Kidney (tissue), 13 donors: ENCODE measurements at regions not wholly inside any gene's neighbourhood (a gene's known extent, or its start where the extent isn't known, plus 50 kb on each side); places are given as distances from the start of the nearest gene placed in this dataset.

ENCODE experiments used
- DNase-seq, 5 donors: peaks; one replicate each; pipeline ENCODE4 v3.0.0-alpha.2; 2013 to 2020
- FAIRE-seq: peaks from 2 replicates; lab custom pipeline; 2012; peaks lifted over from hg19 to GRCh38; lab: Jason Lieb, UNC
- H3K27ac ChIP-seq, 2 donors: one replicate each; pipeline ENCODE4 v1.7.0; 2013; ENCODE audit warnings: low read depth in 2 of 2, low read length in 2 of 2, inconsistent platforms in 1 of 2
- H3K27me3 ChIP-seq: one replicate; pipeline ENCODE4 v1.7.1; 2013; ENCODE audit warnings: low read length, inconsistent platforms; ENCODE audit not compliant: control insufficient read depth, insufficient read depth
- H3K36me3 ChIP-seq, 3 donors: one replicate each; pipeline versions ENCODE4 v1.7.0 to v1.7.1; 2013; ENCODE audit warnings: low read length in 3 of 3, control low read depth in 1 of 3, inconsistent platforms in 1 of 3; ENCODE audit not compliant: insufficient read depth in 3 of 3, control insufficient read depth in 2 of 3
- H3K4me1 ChIP-seq, 3 donors: one replicate each; pipeline versions ENCODE4 v1.7.0 to v1.7.1; 2013; ENCODE audit warnings: low read length in 3 of 3, inconsistent platforms in 1 of 3, low read depth in 1 of 3; ENCODE audit not compliant: control insufficient read depth in 2 of 3, insufficient read depth in 2 of 3
- H3K4me3 ChIP-seq, 3 donors: one replicate each; pipeline versions ENCODE4 v1.7.0 to v1.8.1; 2013; ENCODE audit warnings: low read length in 3 of 3, control low read depth in 1 of 3, inconsistent platforms in 1 of 3
- H3K9ac ChIP-seq, 3 donors: one replicate each; pipeline versions ENCODE4 v1.7.0 to v1.7.1; 2013; ENCODE audit warnings: low read length in 3 of 3, control low read depth in 1 of 3, inconsistent platforms in 1 of 3
- H3K9me3 ChIP-seq, 3 donors: one replicate each; pipeline versions ENCODE4 v1.7.0 to v1.7.1; 2013; ENCODE audit warnings: low read length in 3 of 3, control low read depth in 1 of 3, inconsistent platforms in 1 of 3; ENCODE audit not compliant: control insufficient read depth in 2 of 3, insufficient read depth in 1 of 3
- CTCF ChIP-seq: IDR thresholded peaks from 3 replicates; pipeline ENCODE4 v1.5.1; 2012; ENCODE audit warnings: mild to moderate bottlenecking, moderate library complexity, borderline replicate concordance; ENCODE audit not compliant: insufficient read depth; ENCODE audit errors: extremely low read depth
- intact Hi-C: fragments of 100-400 bp; cut with DNase I; formaldehyde crosslinking; loops from one replicate; pipeline ENCODE4 v1.11.1; 2022
- donor health status: control.
- donor health status: control.
- donor health status: control.
- donor health status: control.
- donor health status: control.
- donor health status: DM: yes; HTN: yes; CAD: no.
- donor health status: Normal renal cell carcinoma (clear cell type).

DNA sequence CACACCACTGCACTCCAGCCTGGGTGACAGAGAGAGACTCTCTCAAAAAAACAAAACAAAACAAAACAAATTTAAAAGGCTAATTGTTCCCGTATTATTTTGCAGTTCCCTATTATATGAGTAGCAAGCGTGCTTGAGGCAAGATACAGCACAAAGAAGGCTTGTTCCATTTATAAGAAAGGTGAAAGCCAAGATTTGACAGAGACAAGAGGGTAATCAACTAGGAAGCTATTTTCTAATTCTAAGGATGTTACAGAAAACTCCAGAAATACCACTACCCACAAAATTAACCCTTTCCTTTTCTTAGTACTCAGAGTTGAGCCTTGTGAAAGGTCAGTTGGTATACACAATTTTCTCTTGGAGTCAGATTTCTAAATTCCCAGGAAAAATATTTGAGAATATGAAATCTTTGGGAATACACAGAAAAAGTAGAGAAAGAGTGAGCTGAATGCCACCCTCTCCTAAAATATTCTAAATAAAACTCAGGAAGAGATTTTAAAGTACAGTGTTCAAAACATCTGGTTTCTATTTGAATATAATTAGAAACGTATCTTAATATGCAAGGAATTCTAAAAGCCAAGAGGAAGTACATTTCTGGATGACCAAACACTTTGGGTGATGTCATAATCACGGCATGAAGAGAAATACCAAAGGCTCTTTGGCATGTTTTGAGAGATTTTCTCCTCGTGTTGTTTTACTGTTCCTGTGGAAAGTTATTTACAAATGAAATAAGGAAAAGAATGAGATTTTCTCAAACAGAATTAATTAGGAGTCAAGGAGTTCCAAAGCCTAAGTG is 63.0 kb upstream of the FLT1 start:
- no peak overlapping the region for H3K27ac ChIP-seq
- H3K4me3 ChIP-seq: no peak overlapping the region
- H3K9ac ChIP-seq: no peak overlapping the region
- no peak for TF ChIP-seq CTCF
- peak in 2 of 5 donors; percentile 53 to 66 for DNase-seq
- H3K9me3 ChIP-seq: no peaks in the 10 kb centered on the region
- intact Hi-C loops: no loop called here
- FAIRE-seq: peak; percentile 30
- H3K4me1 ChIP-seq: no peaks in the 10 kb centered on the region
- no peaks in the 10 kb centered on the region for H3K27me3 ChIP-seq
- H3K36me3 ChIP-seq: no peaks in the 10 kb centered on the region

- H3K4me1 ChIP-seq: no peaks in the 10 kb centered on the region
- H3K9me3 ChIP-seq: no peaks in the 10 kb centered on the region
- intact Hi-C loops: no loop called here
- DNase-seq (peak in 2 of 5 donors; percentile 48 to 71), FAIRE-seq (no peak)
- no peak overlapping the region for H3K27ac ChIP-seq
- no peaks in the 10 kb centered on the region for H3K27me3 ChIP-seq
- no peak overlapping the region for H3K9ac ChIP-seq
- no peaks in the 10 kb centered on the region for H3K36me3 ChIP-seq
- no peak for TF ChIP-seq CTCF
- no peak overlapping the region for H3K4me3 ChIP-seq
Observed at GRCh38 chr13:28555096-28555495, 60.2 kb upstream of the FLT1 start.

DNA sequence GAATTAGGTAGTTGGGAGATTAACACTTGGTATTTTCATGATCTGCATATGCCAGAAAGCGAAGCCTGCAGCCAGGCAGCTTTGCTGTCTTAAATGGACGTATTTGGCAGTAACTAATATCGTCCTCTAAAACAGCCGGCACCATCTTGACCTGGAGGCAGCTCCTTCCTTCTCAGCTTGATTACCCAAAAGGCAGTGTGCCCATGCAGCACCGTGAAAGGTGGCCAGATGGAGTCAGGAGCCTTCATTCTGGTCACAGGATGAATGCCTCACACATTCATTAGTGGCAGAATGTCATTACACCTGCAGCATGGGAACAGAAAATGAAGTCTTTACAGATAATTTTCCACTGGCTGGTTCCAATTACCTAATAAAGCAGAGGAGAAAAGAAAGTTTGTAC is 59.0 kb upstream of the FLT1 start:
- no peaks in the 10 kb centered on the region for H3K9me3 ChIP-seq
- H3K36me3 ChIP-seq: no peaks in the 10 kb centered on the region
- intact Hi-C loops: no loop called here
- H3K9ac ChIP-seq: no peak overlapping the region
- no peaks in the 10 kb centered on the region for H3K4me1 ChIP-seq
- TF ChIP-seq CTCF: no peak
- no peaks in the 10 kb centered on the region for H3K27me3 ChIP-seq
- H3K27ac ChIP-seq: no peak overlapping the region
- H3K4me3 ChIP-seq: no peak overlapping the region
- DNase-seq: no peak
- FAIRE-seq: no peak
